Endodermal cell (in vitro differentiated cells): ENCODE measurements at regions not wholly inside any gene's neighbourhood (a gene's known extent, or its start where the extent isn't known, plus 50 kb on each side); places are given as distances from the start of the nearest gene placed in this dataset.

Source experiments
- DNase-seq: peaks from one replicate; pipeline ENCODE4 v3.0.0-alpha.2; 2017
- H3K27ac ChIP-seq: 2 replicates; pipeline ENCODE4 v1.5.1; 2013; ENCODE audit warnings: mild to moderate bottlenecking, low read depth, low read length, moderate library complexity
- H3K27me3 ChIP-seq: 2 replicates; pipeline ENCODE4 v1.6.1; 2013; ENCODE audit warnings: mild to moderate bottlenecking, low read length, moderate library complexity; ENCODE audit not compliant: insufficient read depth, control insufficient read depth, poor library complexity, severe bottlenecking
- H3K36me3 ChIP-seq: 2 replicates; pipeline ENCODE4 v1.7.0; 2013; ENCODE audit warnings: mild to moderate bottlenecking, low read length, moderate library complexity; ENCODE audit not compliant: control insufficient read depth, insufficient read depth
- H3K4me1 ChIP-seq: one replicate; pipeline ENCODE4 v1.7.0; 2013; ENCODE audit warnings: low read length; ENCODE audit not compliant: control insufficient read depth, insufficient read depth
- H3K4me3 ChIP-seq: 2 replicates; pipeline ENCODE4 v1.5.1; 2013; ENCODE audit warnings: mild to moderate bottlenecking, low read length, moderate library complexity
- H3K9ac ChIP-seq: 2 replicates; pipeline ENCODE4 v1.6.1; 2013; ENCODE audit warnings: mild to moderate bottlenecking, low read length, moderate library complexity; ENCODE audit not compliant: poor library complexity, severe bottlenecking; ENCODE audit errors: extremely low read depth
- H3K9me3 ChIP-seq: 2 replicates; pipeline ENCODE4 v1.6.1; 2013; ENCODE audit warnings: mild to moderate bottlenecking, low read length, moderate library complexity; ENCODE audit not compliant: control insufficient read depth
- H3K27ac Mint-ChIP-seq: 2 replicates; pipeline ENCODE4 v1.8.0; 2020; ENCODE audit warnings: mixed read lengths
- H3K27me3 Mint-ChIP-seq: 2 replicates; pipeline ENCODE4 v1.8.0; 2021; ENCODE audit warnings: mild to moderate bottlenecking, mixed read lengths; ENCODE audit not compliant: insufficient read depth
- H3K36me3 Mint-ChIP-seq: 2 replicates; pipeline ENCODE4 v1.8.0; 2020; ENCODE audit warnings: low read depth, mixed read lengths
- H3K4me1 Mint-ChIP-seq: 2 replicates; pipeline ENCODE4 v1.8.0; 2020; ENCODE audit warnings: mixed read lengths
- H3K4me3 Mint-ChIP-seq: 2 replicates; pipeline ENCODE4 v1.8.0; 2020; ENCODE audit warnings: mild to moderate bottlenecking, moderate library complexity, mixed read lengths
- H3K9me3 Mint-ChIP-seq: 2 replicates; pipeline ENCODE4 v1.8.0; 2020; ENCODE audit warnings: mild to moderate bottlenecking, mixed read lengths
- CTCF ChIP-seq: fragments of 200-600 bp; sonication (generic); conservative IDR thresholded peaks from 2 replicates; pipeline ENCODE4 v1.5.0; 2021; ENCODE audit warnings: antibody characterized with exemption, mild to moderate bottlenecking
- WGBS, 2 experiments: methylation state at CpG; one replicate each; pipeline versions ENCODE4 v1.1.5 to v1.1.7; 2013; ENCODE audit warnings: missing lambda C conversion rate in 2 of 2, mixed read lengths in 1 of 2; ENCODE audit not compliant: insufficient coverage in 1 of 2, insufficient read length in 1 of 2; 5-methylcytosine and 5-hydroxymethylcytosine counted together

- Mint-ChIP-seq H3K27ac (no peak overlapping the region), H3K4me1 (peaks cover 11% of the 10 kb centered on the region), H3K9me3 (no peaks in the 10 kb centered on the region), H3K4me3 (no peak overlapping the region), H3K27me3 (peaks cover 5% of the 10 kb centered on the region), H3K36me3 (no peaks in the 10 kb centered on the region)
- Histone ChIP-seq H3K36me3 (no peaks in the 10 kb centered on the region), H3K9me3 (no peaks in the 10 kb centered on the region), H3K27me3 (no peaks in the 10 kb centered on the region), H3K27ac (no peak overlapping the region), H3K4me3 (no peak overlapping the region), H3K4me1 (peaks cover 11% of the 10 kb centered on the region), H3K9ac (no peak overlapping the region)
- 86 to 90% methylated on average over 18 to 19 of the region's 19 CpGs for WGBS, 2 experiments
- DNase-seq, result peak; percentile 40
- no peak for TF ChIP-seq CTCF
Observed at GRCh38 chr14:104442107-104442551, 137.4 kb upstream of the C14orf180 start.

- Mint-ChIP-seq H3K36me3 (no peaks in the 10 kb centered on the region), H3K4me3 (no peak overlapping the region), H3K27me3 (peaks cover 6% of the 10 kb centered on the region), H3K9me3 (peaks cover 1% of the 10 kb centered on the region), H3K4me1 (peaks cover 11% of the 10 kb centered on the region), H3K27ac (no peak overlapping the region)
- 81 to 84% methylated on average over 9 to 14 of the region's 14 CpGs for WGBS, 2 experiments
- peak; percentile 61 for DNase-seq
- Histone ChIP-seq H3K27me3 (no peaks in the 10 kb centered on the region), H3K4me1 (peaks cover 11% of the 10 kb centered on the region), H3K27ac (no peak overlapping the region), H3K9me3 (peaks cover 5% of the 10 kb centered on the region), H3K36me3 (no peaks in the 10 kb centered on the region), H3K9ac (no peak overlapping the region), H3K4me3 (no peak overlapping the region)
- no peak for TF ChIP-seq CTCF
Observed at GRCh38 chr14:104442631-104443390, 136.8 kb upstream of the C14orf180 start.

- DNase-seq, result peak; percentile 78
- Mint-ChIP-seq H3K27ac (peak overlapping the region; percentile 44), H3K9me3 (peaks cover 9% of the 10 kb centered on the region), H3K4me1 (peaks cover 11% of the 10 kb centered on the region), H3K27me3 (peaks cover 13% of the 10 kb centered on the region), H3K4me3 (no peak overlapping the region), H3K36me3 (no peaks in the 10 kb centered on the region)
- 61 to 67% methylated on average over 4 to 13 of the region's 13 CpGs for WGBS, 2 experiments
- Histone ChIP-seq H3K36me3 (no peaks in the 10 kb centered on the region), H3K4me3 (no peak overlapping the region), H3K27me3 (no peaks in the 10 kb centered on the region), H3K9ac (no peak overlapping the region), H3K4me1 (peaks cover 11% of the 10 kb centered on the region), H3K27ac (no peak overlapping the region), H3K9me3 (peaks cover 12% of the 10 kb centered on the region)
- peak; percentile 45 for TF ChIP-seq CTCF
Observed at GRCh38 chr14:104443391-104444158, 136.0 kb upstream of the C14orf180 start.
